BLaER1 (cell line): ENCODE measurements at regions not wholly inside any gene's neighbourhood (a gene's known extent, or its start where the extent isn't known, plus 50 kb on each side); places are given as distances from the start of the nearest gene placed in this dataset.
A peak's percentile ranks its signal among the peaks of the same experiment; 100 is the strongest.
"Not testable (repeated sequence)": the region's sequence is repeated elsewhere in the genome, so short reads cannot be mapped to it uniquely, and the experiment has no call there.

Experiments
- H3K27ac ChIP-seq: shearing (Covaris generic); formaldehyde crosslinking; 2 replicates; pipeline ENCODE4 v1.8.1; 2022
- H3K27me3 ChIP-seq: shearing (Covaris generic); formaldehyde crosslinking; 2 replicates; pipeline ENCODE4 v1.8.1; 2022
- H3K36me3 ChIP-seq: shearing (Covaris generic); formaldehyde crosslinking; 2 replicates; pipeline ENCODE4 v1.8.1; 2022
- H3K4me1 ChIP-seq: shearing (Covaris generic); formaldehyde crosslinking; 2 replicates; pipeline ENCODE4 v1.8.1; 2022
- H3K4me2 ChIP-seq: shearing (Covaris generic); formaldehyde crosslinking; 2 replicates; pipeline ENCODE4 v1.8.1; 2022
- H3K4me3 ChIP-seq: shearing (Covaris generic); formaldehyde crosslinking; 2 replicates; pipeline ENCODE4 v1.8.1; 2022
- H3K9ac ChIP-seq: shearing (Covaris generic); formaldehyde crosslinking; 2 replicates; pipeline ENCODE4 v1.8.1; 2022
- H3K9me3 ChIP-seq: shearing (Covaris generic); formaldehyde crosslinking; 2 replicates; pipeline ENCODE4 v1.8.1; 2022
- H4K20me1 ChIP-seq: shearing (Covaris generic); formaldehyde crosslinking; 2 replicates; pipeline ENCODE4 v1.8.1; 2022
- Cebpa-rat ChIP-seq: shearing (Covaris generic); IDR thresholded peaks from 2 replicates; pipeline ENCODE4 v1.8.1; 2022

DNA sequence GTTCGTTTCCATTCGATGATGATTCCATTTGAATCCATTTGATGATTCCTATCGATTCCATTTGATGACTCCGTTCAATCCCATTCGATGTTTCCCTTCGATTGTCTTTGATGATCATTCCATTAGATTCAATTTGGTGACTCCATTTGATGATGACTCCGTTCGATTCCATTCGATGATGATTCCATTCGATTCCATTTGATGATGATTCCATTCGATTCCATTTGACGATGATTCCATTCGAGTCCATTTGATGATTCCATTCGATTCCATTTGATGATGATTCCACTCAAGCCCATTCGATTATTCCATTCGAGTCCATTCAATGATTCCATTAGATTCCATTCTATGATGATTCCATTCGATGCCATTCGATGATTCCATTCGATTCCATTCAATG lies 2730.6 kb downstream of the RPIA start:
- H3K4me1 ChIP-seq, H3K9ac ChIP-seq, H3K4me2 ChIP-seq, H3K36me3 ChIP-seq, H3K4me3 ChIP-seq, H3K27ac ChIP-seq, H4K20me1 ChIP-seq: not testable (repeated sequence)
- peaks cover 31% of the 10 kb centered on the region for H3K9me3 ChIP-seq
- H3K27me3 ChIP-seq: peaks cover 51% of the 10 kb centered on the region

DNA sequence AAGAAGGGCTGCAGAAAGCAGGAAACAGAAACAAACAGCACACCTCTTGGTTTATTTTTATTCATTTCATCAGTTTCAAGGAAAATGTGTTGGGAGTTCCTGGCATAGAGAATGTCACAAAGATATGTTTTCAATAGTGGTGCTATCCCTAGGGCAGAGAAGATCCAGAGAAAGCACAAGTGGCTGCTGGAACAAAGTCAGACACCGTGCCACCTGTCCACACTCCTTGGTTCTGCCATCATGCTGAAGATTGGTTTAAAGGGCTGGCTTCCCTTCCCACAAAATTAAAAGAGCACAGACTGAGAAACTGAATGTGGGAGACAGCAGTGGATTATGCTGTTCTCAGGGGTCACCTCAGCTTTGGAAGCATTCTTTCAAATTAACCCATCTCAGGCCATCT lies 2735.7 kb downstream of the RPIA start:
- H3K9ac ChIP-seq, H3K4me1 ChIP-seq, H3K4me2 ChIP-seq, H3K4me3 ChIP-seq, H4K20me1 ChIP-seq, H3K36me3 ChIP-seq, H3K27ac ChIP-seq: not testable (repeated sequence)
- H3K9me3 ChIP-seq: peaks cover 16% of the 10 kb centered on the region
- H3K27me3 ChIP-seq: peaks cover 66% of the 10 kb centered on the region

DNA sequence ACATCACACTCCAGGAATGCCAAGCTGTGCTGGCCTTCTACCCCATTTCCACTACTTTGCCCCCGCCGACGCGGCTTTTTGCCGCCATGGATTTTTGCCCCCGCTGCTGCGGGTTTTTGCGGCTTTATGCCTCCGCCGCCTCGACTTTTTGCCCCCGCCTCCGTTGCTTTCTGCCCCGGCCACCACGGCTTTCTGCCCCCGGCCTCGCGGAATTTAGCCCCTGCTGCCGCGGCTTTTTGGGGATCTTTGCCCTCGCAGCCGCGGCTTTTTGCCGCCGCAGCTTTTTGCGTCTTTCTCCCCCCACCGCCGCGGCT lies 2750.4 kb downstream of the RPIA start:
- not testable (repeated sequence) for H3K4me3 ChIP-seq, H3K4me2 ChIP-seq

DNA sequence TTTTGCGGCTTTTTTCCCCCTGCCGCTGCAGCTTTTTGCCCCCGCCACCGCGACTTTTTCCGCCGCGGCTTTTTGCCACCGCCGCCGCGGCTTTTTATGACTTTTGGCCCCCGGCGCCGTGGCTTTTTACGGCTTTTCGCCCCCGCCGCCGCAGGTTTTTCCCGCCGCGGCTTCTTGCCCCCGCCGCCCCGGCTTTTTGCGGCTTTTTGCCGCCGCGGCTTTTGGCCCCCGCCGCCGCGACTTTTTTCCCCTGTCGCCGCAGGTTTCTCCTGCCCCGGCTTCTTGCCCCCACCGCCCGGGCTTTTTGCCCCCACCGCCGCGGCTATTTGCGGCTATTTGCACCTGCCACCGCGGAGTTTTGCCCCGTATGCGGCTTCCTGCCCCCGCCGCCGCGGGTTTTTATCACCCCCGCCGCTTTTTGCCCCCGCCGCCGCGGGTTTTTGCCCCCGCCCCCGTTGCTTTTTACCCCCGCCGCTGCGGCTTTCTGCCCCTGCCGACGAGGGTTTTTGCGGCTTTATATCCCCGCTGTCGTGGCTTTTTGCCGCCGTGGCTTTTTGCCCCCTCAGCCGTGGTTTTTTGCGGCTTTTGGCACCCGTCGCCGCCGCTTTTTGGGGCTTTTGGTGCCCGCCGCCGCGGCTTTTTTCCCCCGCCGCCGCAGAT lies 2750.9 kb downstream of the RPIA start:
- H3K4me2 ChIP-seq: no peak overlapping the region
- no peaks in the 10 kb centered on the region for H3K36me3 ChIP-seq
- H3K4me3 ChIP-seq: peak overlapping the region; percentile 14; the same call in 1 of the 2 replicates
- H3K27me3 ChIP-seq: peaks cover 60% of the 10 kb centered on the region
- no peak for TF ChIP-seq Cebpa-rat
- H3K9ac ChIP-seq: no peak overlapping the region
- H3K27ac ChIP-seq: no peak overlapping the region
- H3K9me3 ChIP-seq: peaks cover 27% of the 10 kb centered on the region
- no peaks in the 10 kb centered on the region for H3K4me1 ChIP-seq
- peaks cover 11% of the 10 kb centered on the region for H4K20me1 ChIP-seq

More for the DNA sequence above, 2750.4 kb downstream of the RPIA start:
- Histone ChIP-seq H3K27me3 (peaks cover 64% of the 10 kb centered on the region), H3K9me3 (peaks cover 24% of the 10 kb centered on the region), H4K20me1 (peaks cover 11% of the 10 kb centered on the region)
- not testable (repeated sequence) for H3K9ac ChIP-seq, H3K27ac ChIP-seq, H3K36me3 ChIP-seq, H3K4me1 ChIP-seq

DNA sequence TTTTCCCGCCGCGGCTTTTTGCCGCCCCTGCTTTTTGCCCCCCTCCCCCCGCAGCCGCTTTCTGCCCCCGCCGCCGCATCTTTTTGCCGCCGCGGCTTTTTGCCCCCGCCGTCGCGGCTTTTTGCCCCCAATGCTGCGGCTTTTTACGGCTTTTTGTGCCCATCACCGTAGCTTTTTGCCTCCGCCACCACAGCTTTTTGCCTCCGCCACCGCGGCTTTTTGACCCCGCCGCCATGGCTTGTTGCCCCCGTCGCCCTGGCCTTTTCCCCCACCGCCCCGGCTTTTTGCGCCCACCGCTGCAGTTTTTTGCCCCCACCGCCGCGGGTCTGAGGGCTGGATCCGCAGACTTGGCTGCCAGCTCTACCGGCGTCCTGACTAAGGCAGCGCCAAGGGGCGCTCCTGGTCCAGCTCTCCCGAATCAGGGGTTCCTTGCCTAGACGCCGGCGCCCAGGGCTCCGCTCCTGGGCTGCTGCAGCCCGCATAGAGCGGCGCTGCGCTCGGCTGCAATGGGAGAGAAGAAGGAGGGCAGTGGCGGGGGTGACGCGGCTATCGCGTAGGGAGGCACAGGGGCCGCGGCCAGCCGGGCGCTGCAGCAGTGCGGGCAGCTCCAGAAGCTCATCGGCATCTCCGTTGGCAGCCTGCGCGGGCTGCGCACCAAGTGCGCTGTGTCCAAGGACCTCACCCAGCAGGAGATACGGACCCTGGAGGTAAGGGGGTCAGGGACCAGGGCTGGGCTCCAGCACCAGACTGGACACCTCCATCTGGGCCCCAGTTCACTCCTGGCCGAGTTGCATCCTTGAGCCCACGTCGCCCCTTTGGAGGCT lies 2751.6 kb downstream of the RPIA start:
- H3K4me3 ChIP-seq, H3K4me2 ChIP-seq: not testable (repeated sequence)

DNA sequence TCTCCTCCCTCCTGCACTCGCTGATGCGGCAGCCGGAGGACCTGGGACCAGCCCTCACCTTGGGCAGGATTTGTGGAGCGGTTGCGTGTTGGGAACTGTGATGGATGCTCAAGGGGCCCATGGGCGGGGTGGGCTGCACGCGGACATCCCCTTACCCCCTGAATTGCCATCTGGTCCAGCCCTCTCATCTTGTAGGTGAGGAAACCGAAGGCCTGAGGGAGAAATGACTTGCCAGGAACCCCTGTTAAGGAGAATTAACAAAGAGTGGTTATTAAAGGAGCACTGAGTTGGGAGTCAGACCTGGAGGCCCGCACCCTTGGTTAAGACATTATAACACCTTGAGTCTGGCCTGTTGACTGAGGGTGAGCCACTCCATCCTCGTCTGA lies 2752.2 kb downstream of the RPIA start:
- Histone ChIP-seq H3K9me3 (peaks cover 30% of the 10 kb centered on the region), H4K20me1 (peaks cover 11% of the 10 kb centered on the region), H3K27me3 (peaks cover 55% of the 10 kb centered on the region)
- H3K9ac ChIP-seq, H3K36me3 ChIP-seq, H3K4me2 ChIP-seq, H3K4me3 ChIP-seq, H3K4me1 ChIP-seq, H3K27ac ChIP-seq: not testable (repeated sequence)

More for the DNA sequence above, 2751.6 kb downstream of the RPIA start:
- H3K4me1 ChIP-seq, H3K9ac ChIP-seq, H3K36me3 ChIP-seq, H3K27ac ChIP-seq: not testable (repeated sequence)
- Histone ChIP-seq H3K9me3 (peaks cover 30% of the 10 kb centered on the region), H4K20me1 (peaks cover 11% of the 10 kb centered on the region), H3K27me3 (peaks cover 59% of the 10 kb centered on the region)

DNA sequence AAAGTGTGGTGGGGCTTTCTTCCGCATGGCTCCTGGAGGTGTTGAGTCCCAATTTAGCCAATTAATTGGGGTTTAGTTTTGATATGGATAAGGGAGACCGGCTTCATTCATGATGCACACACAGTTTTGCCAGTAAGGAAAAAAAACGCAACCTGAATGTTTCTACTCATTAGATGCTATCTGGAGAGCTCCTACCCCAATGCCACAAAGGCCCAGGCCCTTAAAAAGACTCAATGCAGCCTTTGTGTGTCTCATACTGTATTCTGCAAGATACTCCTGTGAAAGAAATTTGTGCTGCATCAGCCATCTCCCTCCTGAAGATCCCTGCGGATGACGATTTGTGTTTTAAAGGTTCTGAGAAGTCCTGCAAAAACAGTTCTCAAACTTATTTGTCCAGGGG lies 2754.2 kb downstream of the RPIA start:
- peaks cover 11% of the 10 kb centered on the region for H4K20me1 ChIP-seq
- not testable (repeated sequence) for H3K27ac ChIP-seq, H3K4me2 ChIP-seq, H3K4me3 ChIP-seq, H3K4me1 ChIP-seq, H3K9ac ChIP-seq, H3K36me3 ChIP-seq
- peaks cover 42% of the 10 kb centered on the region for H3K27me3 ChIP-seq
- H3K9me3 ChIP-seq: peaks cover 30% of the 10 kb centered on the region

DNA sequence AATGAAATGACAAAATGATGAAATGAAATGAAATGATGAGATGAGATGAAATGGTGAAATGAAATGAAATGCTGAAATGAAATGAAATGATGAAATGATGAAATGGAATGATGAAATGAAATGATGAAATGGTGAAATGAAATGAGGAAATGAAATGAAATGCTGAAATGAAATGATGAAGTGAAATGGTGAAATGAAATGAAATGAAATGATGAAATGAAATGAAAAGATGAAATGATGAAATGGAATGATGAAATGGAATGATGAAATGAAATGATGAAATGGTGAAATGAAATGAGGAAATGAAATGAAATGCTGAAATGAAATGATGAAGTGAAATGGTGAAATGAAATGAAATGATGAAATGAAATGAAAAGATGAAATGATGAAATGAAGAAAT lies 2755.0 kb downstream of the RPIA start:
- H3K4me1 ChIP-seq, H3K4me2 ChIP-seq, H3K9ac ChIP-seq, H3K4me3 ChIP-seq, H3K27ac ChIP-seq, H3K36me3 ChIP-seq: not testable (repeated sequence)
- Histone ChIP-seq H4K20me1 (peaks cover 11% of the 10 kb centered on the region), H3K9me3 (peaks cover 35% of the 10 kb centered on the region), H3K27me3 (peaks cover 49% of the 10 kb centered on the region)

DNA sequence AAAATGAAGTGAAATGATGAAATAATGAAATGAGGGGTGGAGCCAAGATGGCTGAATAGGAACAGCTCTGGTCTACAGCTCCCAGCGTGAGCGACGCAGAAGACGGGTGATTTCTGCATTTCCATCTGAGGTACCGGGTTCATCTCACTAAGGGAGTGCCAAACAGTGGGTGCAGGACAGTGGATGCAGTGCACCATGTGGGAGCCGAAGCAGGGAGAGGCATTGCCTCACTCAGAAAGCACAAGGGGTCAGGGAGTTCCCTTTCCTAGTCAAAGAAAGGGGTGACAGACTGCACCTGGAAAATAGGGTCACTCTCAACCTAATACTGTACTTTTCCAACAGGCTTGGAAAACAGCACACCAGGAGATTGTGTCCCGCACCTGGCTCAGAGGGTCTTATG lies 2755.4 kb downstream of the RPIA start:
- not testable (repeated sequence) for H3K9ac ChIP-seq, H3K4me2 ChIP-seq, H3K4me1 ChIP-seq, H3K27ac ChIP-seq, H3K36me3 ChIP-seq, H3K4me3 ChIP-seq, H4K20me1 ChIP-seq
- Histone ChIP-seq H3K9me3 (peaks cover 37% of the 10 kb centered on the region), H3K27me3 (peaks cover 48% of the 10 kb centered on the region)

DNA sequence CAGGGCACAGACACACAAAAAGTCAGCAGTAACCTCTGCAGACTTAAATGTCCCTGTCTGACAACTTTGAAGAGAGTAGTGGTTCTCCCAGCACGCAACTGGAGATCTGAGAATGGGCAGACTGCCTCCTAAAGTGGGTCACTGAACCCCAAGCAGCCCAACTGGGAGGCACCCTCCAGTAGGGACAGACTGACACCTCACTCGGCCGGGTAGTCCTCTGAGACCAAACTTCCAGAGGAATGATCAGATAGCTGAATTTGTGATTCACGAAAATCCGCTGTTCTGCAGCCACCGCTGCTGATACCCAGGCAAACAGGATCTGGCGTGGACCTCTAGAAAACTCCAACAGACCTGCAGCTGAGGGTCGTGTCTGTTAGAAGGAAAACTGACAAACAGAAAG lies 2756.0 kb downstream of the RPIA start:
- H3K27ac ChIP-seq, H3K4me3 ChIP-seq, H3K9ac ChIP-seq, H4K20me1 ChIP-seq, H3K4me2 ChIP-seq, H3K4me1 ChIP-seq, H3K36me3 ChIP-seq: not testable (repeated sequence)
- Histone ChIP-seq H3K27me3 (peaks cover 47% of the 10 kb centered on the region), H3K9me3 (peaks cover 31% of the 10 kb centered on the region)

DNA sequence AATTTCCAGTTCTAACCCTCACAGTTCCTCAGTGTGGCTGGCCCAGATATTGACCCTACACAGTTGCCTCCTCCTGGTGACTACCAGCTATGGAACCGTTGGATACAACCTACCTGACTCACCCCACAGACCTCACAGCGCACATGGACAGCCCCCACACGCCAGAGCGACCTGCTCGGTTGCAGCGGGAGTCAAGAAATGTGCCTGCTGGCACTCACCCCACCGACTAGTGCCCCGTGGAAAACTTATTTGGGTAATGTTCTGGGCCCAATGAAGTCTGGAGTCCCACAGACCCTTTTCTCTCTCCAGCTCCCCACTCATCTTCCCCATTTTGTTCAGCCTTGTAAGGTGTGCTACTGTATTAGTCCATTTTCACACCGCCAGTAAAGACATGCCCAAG lies 2770.8 kb downstream of the RPIA start:
- not testable (repeated sequence) for H3K36me3 ChIP-seq, H4K20me1 ChIP-seq
- peaks cover 20% of the 10 kb centered on the region for H3K27me3 ChIP-seq

DNA sequence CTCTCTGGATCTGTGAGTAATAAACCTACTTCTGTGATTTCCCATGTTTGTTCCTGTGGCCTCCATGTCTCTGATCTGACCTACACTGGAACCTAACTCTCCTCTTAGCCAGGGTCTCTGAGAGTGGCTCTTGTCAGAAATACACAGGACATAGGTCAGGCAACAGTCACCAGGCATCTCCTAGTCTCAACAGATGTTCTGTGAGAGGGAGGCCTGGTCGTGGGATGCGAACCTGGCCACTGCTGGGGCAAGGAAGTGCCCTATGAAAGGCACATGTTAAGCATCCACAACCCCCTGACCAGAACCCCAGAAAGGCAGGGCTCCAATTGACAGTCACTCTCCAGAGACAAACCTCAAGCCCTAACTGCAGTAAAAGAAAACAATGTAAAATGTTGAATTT lies 2771.5 kb downstream of the RPIA start:
- H3K4me1 ChIP-seq, H3K36me3 ChIP-seq, H3K4me3 ChIP-seq, H3K9ac ChIP-seq, H3K9me3 ChIP-seq, H3K27ac ChIP-seq, H3K4me2 ChIP-seq, H4K20me1 ChIP-seq: not testable (repeated sequence)
- H3K27me3 ChIP-seq: peaks cover 27% of the 10 kb centered on the region

More for the DNA sequence above, 2770.8 kb downstream of the RPIA start:
- H3K9ac ChIP-seq, H3K4me1 ChIP-seq, H3K27ac ChIP-seq, H3K4me3 ChIP-seq, H3K4me2 ChIP-seq, H3K9me3 ChIP-seq: not testable (repeated sequence)

DNA sequence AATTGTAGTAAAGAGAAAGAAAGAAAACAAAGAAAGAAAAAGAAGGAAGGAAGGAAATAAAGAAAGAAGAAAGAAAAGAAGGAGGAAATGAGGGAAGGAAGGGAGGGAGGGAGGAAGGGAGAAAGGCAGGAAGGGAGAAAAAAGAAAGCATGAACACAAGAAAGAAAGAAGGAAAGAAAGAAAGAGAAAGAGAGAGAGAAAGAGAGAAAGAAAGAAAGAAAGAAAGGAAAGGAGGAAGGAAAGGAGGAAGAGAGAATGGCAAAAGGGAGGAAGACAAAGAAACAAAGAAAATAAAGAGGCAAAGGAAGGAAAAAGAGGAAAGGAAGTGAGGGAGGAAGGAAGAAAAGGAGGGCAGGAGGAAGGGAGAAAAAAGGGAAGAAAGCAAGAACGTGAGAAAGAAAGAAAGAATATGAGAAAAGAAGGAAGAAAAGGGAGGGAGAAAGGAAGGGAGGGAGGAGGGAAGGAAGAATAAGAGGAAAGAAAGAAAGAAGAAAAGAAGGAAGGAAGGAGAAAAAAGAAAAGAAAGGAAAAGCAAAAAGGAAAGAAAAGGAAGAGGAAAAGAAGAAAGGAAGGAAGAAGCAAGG lies 2775.4 kb downstream of the RPIA start:
- not testable (repeated sequence) for H4K20me1 ChIP-seq, H3K9ac ChIP-seq, H3K36me3 ChIP-seq, H3K4me2 ChIP-seq, H3K4me3 ChIP-seq, H3K27ac ChIP-seq, H3K4me1 ChIP-seq, H3K9me3 ChIP-seq
- H3K27me3 ChIP-seq: peaks cover 36% of the 10 kb centered on the region

DNA sequence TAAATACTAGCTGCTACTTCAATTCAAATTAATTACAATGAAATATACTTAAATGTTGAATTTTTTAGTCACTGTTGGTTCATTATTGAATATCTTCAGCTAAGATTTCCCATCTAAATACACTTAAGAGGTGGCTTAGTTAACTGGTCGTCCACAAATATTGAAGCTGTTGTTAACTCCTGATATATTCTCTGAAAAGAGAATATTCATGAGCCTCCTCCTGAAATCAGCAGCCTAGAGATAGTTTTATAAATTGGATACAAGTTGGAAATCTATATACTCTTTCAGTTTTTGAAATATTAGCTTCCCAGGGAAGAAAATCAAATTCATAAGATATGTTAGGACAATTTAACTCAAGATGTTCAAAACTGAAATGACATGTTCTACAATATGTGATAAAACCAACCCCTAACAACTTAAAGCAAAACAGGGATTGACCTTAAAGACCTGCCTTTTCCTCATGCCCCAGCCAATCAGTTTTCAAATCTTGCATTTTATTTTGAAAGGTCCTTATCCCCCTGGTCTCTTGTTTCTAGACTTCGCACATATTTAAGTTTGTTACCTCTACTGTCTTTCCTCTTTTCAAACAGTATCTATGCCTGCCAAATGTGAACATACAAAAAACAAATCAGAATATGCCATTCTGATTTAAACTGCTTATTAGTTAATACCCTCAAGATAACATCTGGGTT lies 2784.9 kb downstream of the RPIA start:
- H3K9ac ChIP-seq, H3K4me1 ChIP-seq, H3K36me3 ChIP-seq, H3K27ac ChIP-seq, H3K4me2 ChIP-seq, H3K9me3 ChIP-seq, H3K4me3 ChIP-seq: not testable (repeated sequence)
- Histone ChIP-seq H3K27me3 (peaks cover 65% of the 10 kb centered on the region), H4K20me1 (peaks cover 24% of the 10 kb centered on the region)
